ENCODE measurements at regions not wholly inside any gene's neighbourhood (a gene's known extent, or its start where the extent isn't known, plus 50 kb on each side); places are given as distances from the start of the nearest gene placed in this dataset.

DNA sequence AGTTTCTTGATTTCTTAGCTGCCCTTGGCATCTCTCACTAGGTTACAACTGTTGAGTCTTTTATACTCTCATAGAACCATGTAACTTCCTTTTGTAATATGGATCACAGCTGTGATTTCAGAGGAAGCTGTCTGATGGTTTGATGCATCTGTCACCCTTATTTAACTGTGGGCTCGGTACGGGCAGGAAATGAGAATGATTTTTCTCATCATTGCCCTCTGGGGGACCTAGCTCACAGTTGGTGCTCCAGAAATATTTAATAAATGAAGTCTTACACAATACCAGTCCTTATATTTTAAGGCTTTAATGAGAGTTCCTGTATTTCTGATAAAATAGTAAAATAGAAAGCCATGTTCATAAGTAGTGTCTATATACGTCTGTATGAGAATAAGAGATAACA, 151.2 kb downstream of the EBLN2 start:
- TF ChIP-seq EZH2phosphoT487 (IDR thresholded peaks at IDR 0.05), result no peak
- no peak for TF ChIP-seq CTCF (IDR thresholded peaks at IDR 0.05)
- no peak for TF ChIP-seq EZH2 (IDR thresholded peaks at IDR 0.05)

All from neural progenitor cell (in vitro differentiated cells).